NCI-H128 (cell line): ENCODE measurements at regions not wholly inside any gene's neighbourhood (a gene's known extent, or its start where the extent isn't known, plus 50 kb on each side); places are given as distances from the start of the nearest gene placed in this dataset.

ENCODE experiments used
- DNase-seq: peaks from one replicate; lab custom pipeline; 2025; ENCODE audit not compliant: unreplicated experiment; lab: John Stamatoyannopoulos, UW

DNA sequence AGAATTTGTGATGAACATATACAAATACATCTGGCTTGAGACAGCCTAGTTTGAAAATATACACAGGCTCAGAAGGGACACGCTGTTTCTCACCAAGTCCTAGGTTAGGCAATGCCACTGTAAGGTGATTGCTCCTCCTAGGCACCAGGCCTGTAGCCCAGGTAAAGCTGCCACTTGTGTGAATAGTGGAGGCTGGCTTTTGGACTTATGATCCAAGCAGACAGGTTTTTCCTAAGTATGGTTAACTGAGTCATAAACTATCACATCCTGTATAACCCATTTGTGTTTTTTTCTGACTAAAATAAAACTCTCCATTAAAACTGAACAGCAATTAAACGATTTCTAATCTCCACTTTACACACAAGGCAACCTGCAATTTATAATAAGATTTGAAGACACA is 81.0 kb downstream of the SEMA4F start:
- no peak for DNase-seq

DNA sequence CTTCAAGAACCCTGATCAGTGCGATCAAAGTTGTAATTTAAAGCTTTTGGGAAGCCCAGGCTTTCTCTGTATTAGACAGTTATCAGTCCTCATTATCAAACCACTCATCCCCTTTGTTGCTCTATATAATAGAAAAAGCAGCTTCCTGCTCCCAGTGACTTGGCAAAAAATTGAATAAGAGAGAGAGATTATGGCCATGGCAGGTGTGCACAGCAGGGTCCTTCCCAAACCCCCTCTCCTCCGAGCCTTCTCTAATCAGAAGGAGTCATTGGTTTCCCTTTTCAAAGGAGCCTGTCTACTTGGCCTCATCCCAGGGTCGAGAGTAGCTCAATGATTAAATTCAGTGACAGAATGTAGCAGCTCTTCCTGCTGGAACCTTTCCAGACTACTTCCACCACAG is 81.5 kb downstream of the SEMA4F start:
- peak; percentile 3 for DNase-seq

DNA sequence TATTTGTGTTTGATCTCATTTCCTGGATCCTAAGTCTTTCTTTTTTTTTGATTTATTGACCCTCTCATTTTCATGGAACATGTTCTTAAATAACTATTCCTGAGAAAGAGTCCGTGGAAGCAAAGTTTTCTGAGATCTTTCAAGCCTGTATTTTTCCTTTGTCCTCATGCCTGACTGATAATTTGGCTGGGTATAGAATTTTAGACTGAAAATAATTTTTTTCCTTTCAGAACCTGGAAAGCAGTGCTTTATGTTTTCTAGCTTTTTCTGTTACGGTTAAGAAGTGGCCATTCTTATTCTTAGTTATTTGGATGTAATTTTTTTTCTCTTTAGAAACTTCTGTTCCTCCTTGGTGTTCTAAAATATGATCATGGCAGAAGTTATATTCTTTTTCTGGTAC is 82.5 kb downstream of the SEMA4F start:
- no peak for DNase-seq

DNA sequence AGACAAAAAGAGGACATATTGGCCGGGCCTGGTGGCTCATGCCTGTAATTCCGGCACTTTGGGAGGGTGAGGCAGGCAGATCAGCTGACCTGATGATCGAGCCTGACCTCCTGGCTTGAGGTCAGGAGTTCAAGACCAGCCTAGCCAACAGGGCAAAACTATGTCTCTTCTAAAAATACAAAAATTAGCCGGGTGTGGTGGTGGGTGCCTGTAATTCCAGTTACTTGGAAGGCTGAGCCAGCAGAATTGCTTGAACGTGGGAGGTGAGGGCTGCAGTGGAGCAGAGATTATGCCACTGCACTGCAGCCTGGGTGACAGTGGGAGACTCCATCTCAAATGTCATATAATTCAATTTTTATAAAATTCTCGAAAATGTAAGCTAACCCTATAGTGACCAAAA is 84.5 kb downstream of the SEMA4F start:
- no peak for DNase-seq

DNA sequence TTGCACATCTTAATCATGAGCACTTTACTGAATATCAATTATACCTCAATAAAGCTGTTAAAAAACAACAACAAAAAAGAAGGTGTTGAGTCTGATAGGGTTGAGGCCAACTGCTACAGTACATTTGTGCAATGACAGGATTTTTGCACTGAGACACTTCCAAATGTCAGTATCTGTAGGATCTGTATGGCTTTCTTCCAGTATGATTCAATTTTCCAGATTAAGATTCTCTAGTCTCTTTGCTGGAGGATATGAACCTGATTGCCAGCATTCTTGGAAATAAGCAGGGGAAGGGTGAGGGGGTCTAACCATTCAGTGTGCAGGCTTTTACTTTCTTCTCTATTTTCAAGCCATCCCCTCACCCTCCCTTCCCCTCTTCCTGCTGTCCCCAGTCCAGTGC is 85.1 kb downstream of the SEMA4F start:
- no peak for DNase-seq

DNA sequence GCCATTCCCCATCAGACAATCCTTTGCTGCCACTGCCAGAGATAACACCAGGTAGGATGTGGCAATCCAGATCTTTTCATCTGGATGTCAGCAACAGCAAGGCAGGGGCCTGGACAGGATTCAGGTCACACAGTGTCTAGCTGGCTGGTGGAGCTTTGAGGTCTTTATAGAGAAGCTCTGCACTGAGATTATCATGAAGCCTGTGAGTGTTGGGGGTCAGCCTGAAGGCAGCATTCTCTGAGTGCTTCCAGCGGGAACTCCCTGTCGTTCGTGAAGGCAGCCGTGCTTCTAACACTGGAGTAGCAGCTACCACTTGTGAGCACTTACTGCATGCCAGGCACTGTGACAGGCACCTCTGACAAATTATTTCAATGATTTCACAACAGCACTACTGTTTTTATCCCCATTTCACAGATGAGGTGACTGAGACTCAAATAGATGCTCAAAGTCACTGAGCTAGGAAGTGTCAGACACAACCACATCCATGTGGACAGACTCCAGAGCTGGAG is 85.7 kb downstream of the SEMA4F start:
- no peak for DNase-seq

DNA sequence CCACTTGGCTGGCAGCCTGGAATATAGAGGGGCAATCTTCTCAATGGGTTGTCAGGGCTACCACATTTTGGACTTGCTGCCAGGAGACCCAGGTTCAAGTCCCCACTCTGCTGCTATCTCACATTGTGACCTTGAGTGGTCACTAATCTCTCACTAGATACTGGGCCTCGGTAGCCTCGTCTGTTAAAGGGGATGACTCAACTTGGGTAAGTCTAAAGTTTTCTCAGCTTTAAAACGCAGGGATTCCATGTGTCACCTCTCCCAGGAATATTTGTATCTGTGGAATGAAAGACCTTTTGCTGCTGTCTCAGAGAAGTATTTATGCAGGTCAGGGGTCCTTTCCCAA is 86.3 kb downstream of the SEMA4F start:
- DNase-seq: no peak

DNA sequence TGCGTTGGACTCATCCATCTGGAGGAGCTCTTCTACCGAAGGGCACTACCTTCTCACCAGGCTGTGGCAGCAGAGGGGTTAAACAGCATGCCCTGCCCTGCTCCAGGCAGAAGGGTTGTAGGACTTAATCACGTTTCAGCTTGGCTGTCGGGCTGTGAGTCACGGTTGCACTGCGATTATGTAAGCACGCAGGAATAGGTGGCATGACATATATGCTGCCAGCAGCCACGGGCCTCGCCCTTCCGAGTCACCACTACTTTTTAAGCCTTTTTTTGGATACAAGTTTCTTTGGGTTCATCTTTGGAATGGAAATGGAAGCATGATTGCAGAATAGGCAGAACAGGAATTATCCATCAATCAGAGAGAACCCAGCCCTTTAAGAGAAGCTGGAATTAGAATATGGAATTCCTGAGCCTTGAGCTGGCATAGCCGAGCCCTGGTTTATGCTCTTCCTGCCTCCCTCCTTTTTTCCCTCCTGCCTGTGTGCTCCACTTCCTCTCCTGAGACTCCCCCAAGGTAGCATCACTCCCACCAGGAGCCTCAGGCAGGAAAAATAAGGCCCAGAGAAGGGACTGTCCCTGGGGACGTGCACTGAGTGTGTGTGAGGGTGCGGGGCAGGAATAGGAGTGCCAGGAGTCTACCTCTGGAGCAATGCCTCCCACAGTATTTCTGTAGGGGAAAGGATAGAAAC is 86.8 kb downstream of the SEMA4F start:
- DNase-seq: no peak

DNA sequence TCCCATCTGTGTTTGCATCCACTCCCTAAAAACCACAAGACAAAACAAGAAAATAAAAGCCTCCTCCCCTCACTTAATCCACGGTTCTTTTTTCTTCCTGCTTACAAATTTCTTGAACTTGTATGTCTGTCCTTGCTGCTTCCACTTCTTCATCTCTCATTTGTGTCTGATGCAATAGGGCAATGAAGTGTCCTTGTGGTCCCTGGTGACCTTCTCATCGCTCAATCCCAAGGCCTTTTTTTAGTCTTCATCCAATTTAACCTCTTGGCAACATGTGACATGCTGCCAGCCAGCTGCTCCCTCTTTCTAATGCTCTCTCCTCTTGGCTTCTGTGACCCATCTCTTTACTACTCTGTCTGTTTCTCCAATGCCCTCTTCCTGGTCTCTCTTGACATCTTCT is 87.6 kb downstream of the SEMA4F start:
- DNase-seq: no peak

DNA sequence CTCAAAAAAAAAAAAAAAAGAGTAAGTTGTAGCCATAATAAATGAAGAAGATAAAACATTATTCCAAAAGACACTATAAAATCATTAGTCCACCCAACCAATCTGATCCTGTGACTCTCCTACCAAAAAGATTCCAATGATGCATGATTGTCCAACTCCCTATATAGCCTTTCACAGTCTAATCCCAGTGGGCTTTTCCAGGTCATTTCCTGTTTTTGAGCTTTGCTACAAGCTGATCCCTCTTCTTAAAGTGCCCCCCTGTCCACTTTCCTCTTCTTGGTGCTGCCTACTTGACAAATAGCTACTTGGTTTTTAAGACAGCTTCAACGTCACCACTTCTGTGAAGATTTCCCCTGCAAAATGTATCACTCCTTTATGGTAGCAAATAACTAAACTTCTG is 88.4 kb downstream of the SEMA4F start:
- no peak for DNase-seq

DNA sequence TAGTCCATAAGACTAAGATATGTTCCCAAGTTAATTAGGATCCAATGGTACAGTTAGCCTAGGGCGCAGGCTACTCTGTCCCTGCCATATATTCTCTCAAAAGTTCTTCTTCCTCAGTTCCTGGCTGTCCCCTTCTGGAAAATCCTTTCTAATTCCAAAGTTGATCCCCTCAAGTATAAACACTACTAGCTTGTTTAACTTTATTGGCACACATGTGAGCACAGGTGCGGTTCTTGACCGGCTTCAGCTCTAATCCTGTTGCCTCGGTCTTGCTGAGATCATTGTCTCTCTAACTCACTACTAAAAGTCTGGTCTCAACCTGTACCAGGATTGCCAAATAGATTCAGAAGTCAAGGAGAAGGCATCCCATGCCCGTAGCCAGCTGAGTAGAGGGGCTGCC is 89.0 kb downstream of the SEMA4F start:
- DNase-seq: no peak

DNA sequence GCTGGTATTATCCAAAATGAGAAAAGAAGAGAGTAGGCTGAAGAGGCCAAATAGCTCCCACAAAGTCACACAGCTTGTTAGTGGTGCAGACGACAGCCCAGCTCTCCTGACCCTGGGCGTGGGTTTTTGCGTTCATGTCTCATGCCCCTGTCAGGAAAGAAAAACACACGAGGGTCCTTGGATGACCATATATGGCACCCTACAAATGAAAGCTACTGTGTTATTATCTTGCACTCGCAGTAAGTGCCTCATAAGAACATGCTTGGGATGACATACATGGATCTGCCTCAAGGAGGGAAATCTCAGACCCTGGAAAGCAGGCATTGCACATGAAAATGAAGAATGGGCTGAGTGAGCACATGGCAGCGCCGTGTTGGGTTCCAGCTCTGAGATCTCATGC is 89.7 kb downstream of the SEMA4F start:
- DNase-seq: no peak

DNA sequence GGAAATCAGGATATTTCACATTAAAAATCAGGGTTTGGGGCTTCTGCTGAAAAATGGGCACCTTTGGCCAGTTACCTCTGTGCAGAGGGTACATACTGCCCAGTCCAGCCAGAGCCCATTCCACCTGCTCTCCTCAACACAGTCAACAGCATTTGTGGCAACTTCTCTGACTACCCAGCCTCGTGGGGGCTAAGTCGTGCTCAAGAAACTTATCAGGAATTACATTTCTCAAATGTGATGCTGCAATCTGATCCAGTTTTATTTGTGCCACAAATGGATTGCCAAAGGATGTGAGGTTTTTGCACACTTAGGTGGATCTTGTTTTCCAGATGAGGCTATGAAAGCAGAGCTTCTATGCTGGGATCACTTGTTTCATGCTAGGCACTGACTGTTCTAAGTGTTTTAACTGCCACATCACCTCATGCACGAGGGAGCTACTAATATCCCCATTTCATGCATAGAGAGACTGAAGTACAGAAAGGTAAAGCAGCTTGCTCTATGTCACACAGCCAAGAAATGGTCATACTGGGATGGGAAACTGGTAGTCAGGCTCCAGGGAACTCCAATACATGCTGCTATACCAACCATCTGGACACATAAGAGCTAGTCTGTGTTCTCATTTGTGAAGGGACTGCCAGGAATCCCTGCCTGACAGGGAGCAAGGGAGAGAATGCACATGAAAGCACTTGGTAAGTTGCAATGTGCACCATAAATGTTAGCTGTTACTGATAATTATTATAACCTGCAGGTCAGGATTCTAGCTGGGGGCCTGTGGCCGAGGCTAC is 89.0 kb upstream of the HK2 start:
- DNase-seq: no peak

DNA sequence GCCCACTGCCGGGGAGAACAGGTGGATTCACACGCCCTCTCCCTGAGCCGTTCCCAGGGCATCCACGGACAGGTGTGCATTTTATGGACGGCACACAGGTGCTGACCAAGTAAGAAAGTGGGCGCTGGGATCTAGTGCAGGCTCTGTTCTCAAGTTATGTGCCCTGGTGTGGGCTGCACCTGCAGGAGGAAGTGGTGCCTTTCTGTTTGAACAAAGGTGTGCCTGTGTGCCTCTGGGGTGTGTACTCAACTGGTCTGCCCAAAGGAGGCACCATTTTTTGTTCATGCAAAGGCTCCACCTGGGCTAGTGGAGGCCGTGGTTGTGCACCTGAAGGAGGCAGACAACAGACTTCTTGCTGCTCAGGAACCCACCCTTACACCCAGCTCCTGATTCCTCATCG is 88.2 kb upstream of the HK2 start:
- DNase-seq: no peak

DNA sequence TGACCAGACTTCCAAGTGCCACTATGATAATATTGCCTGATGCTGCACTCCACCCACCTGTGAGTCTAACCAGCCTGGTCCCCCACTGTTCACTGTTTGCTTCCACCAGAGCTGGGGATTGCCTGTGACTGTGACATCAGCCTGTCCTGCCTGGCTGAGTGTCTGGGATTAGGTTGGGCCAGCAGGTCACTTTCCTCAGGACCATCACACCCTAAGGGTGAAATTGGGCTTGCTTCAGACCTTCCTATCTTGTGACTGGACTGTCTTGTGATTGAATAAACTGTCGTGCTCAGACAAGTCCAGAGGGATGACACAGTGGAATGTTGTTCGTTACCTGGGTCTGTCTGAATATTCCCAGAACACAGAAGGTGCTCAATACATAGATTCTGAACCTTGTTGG is 87.4 kb upstream of the HK2 start:
- no peak for DNase-seq

DNA sequence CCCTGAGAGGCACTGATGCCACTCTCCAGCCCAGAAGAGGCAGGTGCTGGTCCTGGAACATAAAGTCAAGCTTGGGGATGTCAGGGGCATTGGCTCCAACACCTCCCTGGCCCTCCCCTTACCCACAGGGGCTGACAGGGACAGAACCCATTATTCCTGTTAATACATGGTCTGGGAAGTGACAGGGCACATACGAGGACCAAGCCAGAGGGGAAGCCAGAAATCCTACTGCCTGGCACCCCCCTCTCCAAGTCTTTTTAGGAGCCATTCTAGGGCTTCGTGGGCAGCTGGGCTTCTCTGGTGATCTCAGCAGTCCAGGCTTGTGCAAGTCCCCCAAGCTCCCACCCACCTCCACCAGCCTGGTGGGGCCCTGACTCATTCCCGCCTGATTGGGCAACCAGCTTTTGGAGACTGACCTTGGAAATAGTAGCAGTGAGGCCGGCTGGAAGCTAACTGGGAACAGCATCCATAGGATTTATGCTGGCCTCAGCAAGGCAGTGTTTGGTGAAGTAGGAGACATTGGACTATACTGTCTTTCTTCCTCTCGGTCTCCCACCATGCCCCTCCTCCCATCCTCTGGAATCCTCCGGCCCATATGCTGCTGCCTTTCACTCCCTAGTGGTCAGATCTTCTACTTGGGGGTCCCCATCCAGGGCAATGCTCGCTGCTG is 86.4 kb upstream of the HK2 start:
- DNase-seq: no peak

DNA sequence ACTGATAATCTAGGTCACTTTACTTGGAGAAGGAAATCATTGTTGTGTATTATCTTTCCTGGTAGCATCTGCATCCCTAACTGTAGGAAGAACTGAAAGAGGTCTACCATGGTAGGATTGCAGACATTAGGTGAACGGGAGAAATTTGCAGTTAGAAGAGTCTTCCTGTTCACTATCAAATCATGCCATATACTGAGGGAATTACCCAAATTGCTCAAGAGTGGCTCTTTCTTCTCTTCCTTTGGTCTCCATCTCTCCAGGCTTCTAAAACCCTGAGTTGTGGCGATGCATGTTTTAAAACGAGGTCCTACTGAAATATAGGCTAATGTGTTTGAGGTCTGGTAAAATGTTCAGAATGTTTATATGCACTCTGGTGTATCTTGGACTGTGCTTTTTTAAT is 85.3 kb upstream of the HK2 start:
- DNase-seq: no peak

DNA sequence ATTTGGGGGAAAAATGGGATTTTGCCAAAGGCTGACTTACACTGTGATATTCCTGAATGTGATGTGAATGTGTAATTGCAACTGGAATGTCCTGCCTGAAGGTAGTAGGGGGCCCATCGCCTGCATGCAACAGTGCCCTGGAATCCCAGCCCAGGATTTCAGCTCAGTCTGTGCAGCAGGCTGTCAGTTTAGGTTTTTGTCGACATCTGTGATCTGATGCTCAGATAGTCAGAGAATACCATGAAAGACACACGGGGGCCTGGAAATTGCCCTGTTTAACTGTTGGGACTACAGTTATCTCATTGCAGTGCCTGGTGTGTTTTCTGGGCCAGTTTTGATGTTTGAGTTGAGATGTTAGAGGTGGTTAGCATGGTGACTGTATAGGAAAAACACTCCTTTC is 84.5 kb upstream of the HK2 start:
- DNase-seq: no peak

DNA sequence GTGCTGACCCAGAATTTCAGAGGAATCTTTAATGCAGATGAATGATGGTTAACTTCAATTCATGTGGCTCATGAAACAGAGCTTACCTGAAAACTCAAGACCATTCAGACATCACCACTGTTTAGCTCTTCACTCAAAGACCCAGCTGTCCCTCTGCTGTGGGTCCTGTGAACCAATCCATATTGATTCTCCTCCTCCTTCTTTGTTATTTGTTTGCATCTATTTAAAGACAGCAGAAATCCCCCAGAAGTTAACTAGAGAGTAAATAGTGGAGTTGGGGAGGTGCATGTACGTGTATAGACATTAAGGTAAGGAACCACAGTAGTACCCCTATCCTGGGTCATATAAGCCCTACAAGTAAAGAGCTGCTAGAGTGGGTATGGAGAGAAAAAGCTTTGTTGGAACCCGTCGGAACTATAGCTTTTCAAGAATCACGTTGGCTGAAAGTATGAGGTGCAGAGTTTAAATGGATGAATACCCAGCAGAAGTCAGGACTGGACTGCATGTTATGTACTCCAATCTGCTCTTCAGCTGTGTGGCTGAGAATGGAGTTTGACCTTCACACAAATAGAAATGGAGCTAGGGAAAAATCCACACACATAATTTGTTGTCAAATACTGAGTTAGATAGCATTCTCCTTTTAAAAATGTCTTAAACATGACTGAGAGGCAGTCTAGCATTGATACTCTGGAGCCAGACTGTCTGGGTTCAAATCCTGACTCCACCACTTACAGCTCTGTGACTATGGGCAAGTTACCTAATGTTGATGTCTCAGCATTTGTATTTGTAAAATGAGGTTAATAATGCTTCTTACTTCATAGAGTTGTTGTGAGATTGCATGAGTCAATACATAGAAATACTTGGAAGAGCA is 81.7 kb upstream of the HK2 start:
- DNase-seq: no peak

DNA sequence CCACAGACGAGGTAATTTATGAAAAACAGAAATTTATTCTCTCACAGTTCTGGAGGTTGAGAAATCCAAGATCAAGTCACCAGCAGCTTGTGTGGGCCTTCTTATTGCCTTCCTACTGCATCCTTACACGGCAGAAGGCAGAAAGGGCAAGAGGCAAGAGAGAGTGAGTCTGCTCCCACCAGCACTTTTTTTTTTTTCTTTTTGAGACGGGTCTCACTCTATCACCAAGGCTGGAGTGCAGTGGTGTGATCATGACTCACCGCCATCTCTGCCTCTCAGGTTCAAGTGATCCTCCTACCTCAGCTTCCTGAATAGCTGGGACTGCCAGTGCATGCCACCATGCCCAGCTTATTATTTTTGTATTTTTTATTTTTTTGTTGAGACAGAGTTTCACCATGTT is 78.5 kb upstream of the HK2 start:
- DNase-seq: no peak

DNA sequence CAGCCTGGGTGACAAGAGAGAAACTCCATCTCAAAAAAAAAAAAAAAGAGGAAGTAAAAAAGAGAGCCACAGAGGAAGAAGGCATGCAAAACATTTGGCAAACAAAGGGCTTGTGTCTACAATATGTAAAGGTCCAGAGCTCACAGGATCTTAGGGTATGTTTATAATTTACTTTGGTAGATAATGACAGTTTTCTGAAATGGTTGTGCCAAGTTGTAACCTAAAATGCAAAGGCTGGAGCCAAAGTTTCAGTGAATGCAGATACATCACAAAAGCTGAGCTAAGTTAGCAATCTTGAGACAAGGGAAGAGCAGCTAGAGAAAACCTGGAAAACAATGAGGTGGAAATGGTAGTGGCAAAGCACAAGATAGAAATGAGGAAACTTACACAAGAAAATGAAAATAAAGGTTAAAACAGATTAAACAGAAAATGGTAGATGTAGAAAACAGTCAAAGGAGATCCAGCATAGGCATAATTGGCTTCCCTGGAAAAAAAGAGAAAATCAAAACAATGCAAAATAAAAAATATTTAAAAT is 77.5 kb upstream of the HK2 start:
- no peak for DNase-seq
